Tibial nerve (tissue), 4 donors: ENCODE measurements at regions not wholly inside any gene's neighbourhood (a gene's known extent, or its start where the extent isn't known, plus 50 kb on each side); places are given as distances from the start of the nearest gene placed in this dataset.
"Not testable (repeated sequence)": the region's sequence is repeated elsewhere in the genome, so short reads cannot be mapped to it uniquely, and the experiment has no call there.

Experiments
- DNase-seq, 2 donors: peaks; one replicate each; pipeline ENCODE4 v3.0.0-alpha.2; 2019; ENCODE audit warnings: low spot score in 2 of 2
- H3K27ac ChIP-seq, 4 donors: fragments of 200-600 bp; sonication (generic) in 3 of 4; one replicate each; pipeline ENCODE4 v1.5.1; 2017 to 2019; ENCODE audit warnings: mild to moderate bottlenecking in 1 of 4
- H3K27me3 ChIP-seq, 2 donors: fragments of 200-600 bp; sonication (generic) in 1 of 2; one replicate each; pipeline versions ENCODE4 v1.5.1 to v1.6.0; 2017 to 2019
- H3K36me3 ChIP-seq, 3 donors: fragments of 200-600 bp; sonication (generic); one replicate each; pipeline ENCODE4 v1.5.1; 2018 to 2019
- H3K4me1 ChIP-seq, 4 donors: fragments of 200-600 bp; sonication (generic) in 3 of 4; one replicate each; pipeline ENCODE4 v1.5.1; 2017 to 2019
- H3K4me3 ChIP-seq, 4 donors: fragments of 200-600 bp; sonication (generic) in 3 of 4; one replicate each; pipeline ENCODE4 v1.5.1; 2017 to 2019; ENCODE audit warnings: mild to moderate bottlenecking in 1 of 4, moderate library complexity in 1 of 4
- H3K9me3 ChIP-seq, 4 donors: fragments of 200-600 bp; sonication (generic) in 3 of 4; one replicate each; pipeline ENCODE4 v1.5.1; 2017 to 2019
- EP300 ChIP-seq, 2 donors: sonication (generic); formaldehyde crosslinking; IDR thresholded peaks; one replicate each; pipeline ENCODE4 v1.6.1; 2017; ENCODE audit warnings: antibody characterized with exemption in 2 of 2, mild to moderate bottlenecking in 1 of 2
- POLR2A ChIP-seq, 2 donors: fragments of 450-650 bp; IDR thresholded peaks; one replicate each; pipeline ENCODE4 v1.6.1; 2017; ENCODE audit warnings: antibody characterized with exemption in 2 of 2, mild to moderate bottlenecking in 2 of 2, moderate library complexity in 2 of 2
- WGBS, 2 donors: methylation state at CpG; one replicate each; pipeline ENCODE4 v1.1.5; 2018; 5-methylcytosine and 5-hydroxymethylcytosine counted together
- TF ChIP-seq, protein P1 (sequence below), 5 experiments: fragments of 200-600 bp in 3 of 5; fragments of 450-650 bp in 2 of 5; sonication (generic) in 3 of 5; IDR thresholded peaks; one replicate each; pipeline ENCODE4 v1.5.1; 2016 to 2019; ENCODE audit warnings: antibody characterized with exemption in 5 of 5, mild to moderate bottlenecking in 3 of 5, moderate library complexity in 2 of 5

DNA sequence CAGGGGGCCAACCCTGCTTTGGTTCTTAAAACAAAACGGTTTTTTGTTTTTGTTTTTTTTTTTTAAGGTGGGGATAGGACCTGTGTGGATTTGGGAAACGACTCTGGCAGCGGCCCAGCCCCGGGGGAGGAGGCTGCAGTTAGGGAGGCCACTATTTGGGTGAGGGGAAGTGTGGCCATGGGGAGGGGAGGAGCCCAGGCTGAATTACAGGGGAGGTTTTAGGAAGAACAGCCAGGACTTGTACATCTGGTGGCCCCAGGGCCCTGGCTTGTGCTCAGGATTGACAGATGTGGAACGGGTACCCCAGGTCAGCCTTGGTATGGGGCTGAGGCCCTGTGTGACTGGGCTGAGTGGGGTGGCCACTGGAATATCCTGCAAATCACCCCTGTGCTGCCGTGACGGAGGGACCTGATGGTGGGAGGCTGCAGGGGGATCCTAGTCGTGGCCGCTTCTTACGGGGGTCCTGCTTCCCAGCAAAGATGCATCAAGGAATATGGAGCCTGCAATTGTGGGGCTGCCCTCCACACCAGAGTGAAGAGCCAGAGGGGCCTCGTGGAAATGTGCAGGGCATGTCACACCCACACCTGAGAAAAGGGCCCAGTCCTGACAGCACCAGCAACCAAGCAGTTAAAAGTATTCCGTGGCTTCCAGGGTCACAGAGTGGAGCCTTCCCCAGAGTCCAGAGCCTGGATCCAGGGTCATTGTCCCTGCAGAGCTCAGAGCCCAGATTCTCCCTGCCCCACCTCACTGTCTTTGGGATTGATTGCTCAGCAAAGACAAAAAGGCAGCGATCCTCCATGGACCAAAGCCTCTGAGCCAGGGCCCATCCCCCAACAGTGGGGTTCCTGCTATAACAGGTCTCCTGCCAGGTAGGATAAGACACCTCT lies 55.2 kb upstream of the WNT7B start:
- no peak overlapping the region for H3K4me3 ChIP-seq
- 64 to 70% methylated on average over 12 to 13 of the region's 13 CpGs for WGBS, 2 donors
- peak overlapping the region in 3 of 4 donors; percentile 7 to 86 (median 63) for H3K27ac ChIP-seq

DNA sequence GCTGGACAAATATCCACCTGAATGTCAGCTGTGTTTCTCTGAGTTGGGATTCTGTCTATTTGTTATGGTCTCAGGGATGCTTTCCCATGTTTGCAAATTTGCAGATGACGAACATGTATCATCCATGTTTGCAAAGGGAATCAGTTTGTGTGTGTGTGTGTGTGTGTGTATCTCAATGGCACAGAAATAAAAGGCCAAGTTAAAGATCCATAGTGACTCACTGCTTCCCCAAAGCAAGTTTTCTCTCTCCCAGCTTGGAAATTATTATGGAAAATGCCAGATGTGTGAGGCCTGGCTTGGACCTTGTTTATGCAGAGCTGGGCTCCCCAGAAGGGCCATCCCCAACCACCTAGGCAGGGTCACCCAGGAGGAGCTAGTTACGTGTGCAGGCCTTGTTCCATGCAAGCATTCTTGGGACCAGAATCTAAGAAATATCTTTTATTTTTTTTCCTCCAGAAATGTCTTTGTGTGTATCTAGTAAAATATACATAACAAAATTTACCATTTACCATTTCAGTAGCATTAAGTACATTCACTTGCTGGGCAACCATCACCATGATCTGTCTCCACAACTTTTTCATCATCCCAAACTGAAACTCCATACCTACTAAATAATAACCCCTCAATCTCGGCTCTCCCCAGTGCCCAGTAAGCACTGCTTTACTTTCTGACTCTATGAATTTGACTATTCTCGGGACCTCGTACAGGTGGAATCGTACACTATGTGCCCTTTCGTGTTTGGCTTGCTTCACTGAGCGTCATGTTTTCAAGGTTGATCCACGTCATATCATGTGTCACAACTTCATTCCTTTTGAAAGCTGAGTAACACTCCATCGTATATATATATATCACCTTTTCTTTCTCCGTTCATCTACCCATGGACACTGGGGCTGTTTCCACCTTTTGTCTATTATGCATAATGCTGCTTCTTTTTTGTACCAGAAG lies 56.6 kb upstream of the WNT7B start:
- Histone ChIP-seq H3K27ac (peak overlapping the region in 2 of 4 donors; percentile 81 to 86), H3K36me3 (no peaks in the 10 kb centered on the region), H3K9me3 (no peaks in the 10 kb centered on the region), H3K4me1 (peaks cover 0 to 55% (median 15%) of the 10 kb centered on the region in 4 donors), H3K4me3 (no peak overlapping the region), H3K27me3 (no peaks in the 10 kb centered on the region)
- no peak for DNase-seq
- WGBS, 2 donors: 90% methylated on average over 11 of the region's 11 CpGs
- TF ChIP-seq, protein P1, sequence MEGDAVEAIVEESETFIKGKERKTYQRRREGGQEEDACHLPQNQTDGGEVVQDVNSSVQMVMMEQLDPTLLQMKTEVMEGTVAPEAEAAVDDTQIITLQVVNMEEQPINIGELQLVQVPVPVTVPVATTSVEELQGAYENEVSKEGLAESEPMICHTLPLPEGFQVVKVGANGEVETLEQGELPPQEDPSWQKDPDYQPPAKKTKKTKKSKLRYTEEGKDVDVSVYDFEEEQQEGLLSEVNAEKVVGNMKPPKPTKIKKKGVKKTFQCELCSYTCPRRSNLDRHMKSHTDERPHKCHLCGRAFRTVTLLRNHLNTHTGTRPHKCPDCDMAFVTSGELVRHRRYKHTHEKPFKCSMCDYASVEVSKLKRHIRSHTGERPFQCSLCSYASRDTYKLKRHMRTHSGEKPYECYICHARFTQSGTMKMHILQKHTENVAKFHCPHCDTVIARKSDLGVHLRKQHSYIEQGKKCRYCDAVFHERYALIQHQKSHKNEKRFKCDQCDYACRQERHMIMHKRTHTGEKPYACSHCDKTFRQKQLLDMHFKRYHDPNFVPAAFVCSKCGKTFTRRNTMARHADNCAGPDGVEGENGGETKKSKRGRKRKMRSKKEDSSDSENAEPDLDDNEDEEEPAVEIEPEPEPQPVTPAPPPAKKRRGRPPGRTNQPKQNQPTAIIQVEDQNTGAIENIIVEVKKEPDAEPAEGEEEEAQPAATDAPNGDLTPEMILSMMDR (IDR thresholded peaks at IDR 0.05): no peak
- TF ChIP-seq EP300 (IDR thresholded peaks at IDR 0.05): no peak
- no peak for TF ChIP-seq POLR2A (IDR thresholded peaks at IDR 0.05)

More for the DNA sequence above, 55.2 kb upstream of the WNT7B start:
- Histone ChIP-seq H3K4me1 (peaks cover 0 to 51% (median 18%) of the 10 kb centered on the region in 4 donors), H3K27me3 (no peaks in the 10 kb centered on the region), H3K9me3 (no peaks in the 10 kb centered on the region), H3K36me3 (no peaks in the 10 kb centered on the region)
- no peak for TF ChIP-seq POLR2A (IDR thresholded peaks at IDR 0.05)
- TF ChIP-seq, protein P1 (IDR thresholded peaks at IDR 0.05): no peak
- no peak for TF ChIP-seq EP300 (IDR thresholded peaks at IDR 0.05)
- no peak for DNase-seq

GRCh38 chr22:46034480-46034879 lies 57.5 kb upstream of the WNT7B start:
- not testable (repeated sequence) for H3K36me3 ChIP-seq, H3K9me3 ChIP-seq, H3K4me3 ChIP-seq, DNase-seq, H3K27me3 ChIP-seq
- WGBS, 2 donors: 82% methylated on average over 5 of the region's 5 CpGs
- peaks cover 0 to 65% (median 15%) of the 10 kb centered on the region in 4 donors for H3K4me1 ChIP-seq
- H3K27ac ChIP-seq: peak overlapping the region in 3 of 4 donors; percentile 35 to 86 (median 81)

GRCh38 chr22:46035380-46035741 lies 58.4 kb upstream of the WNT7B start:
- Histone ChIP-seq H3K27me3 (no peaks in the 10 kb centered on the region), H3K9me3 (no peaks in the 10 kb centered on the region), H3K4me3 (peak overlapping the region; percentile 17 to 89 (median 41)), H3K27ac (peak overlapping the region; percentile 76 to 97 (median 84)), H3K36me3 (no peaks in the 10 kb centered on the region), H3K4me1 (peaks cover 0 to 73% (median 15%) of the 10 kb centered on the region in 4 donors)
- peak in 1 of 2 donors; percentile 40 for TF ChIP-seq POLR2A (IDR thresholded peaks at IDR 0.05)
- TF ChIP-seq EP300 (IDR thresholded peaks at IDR 0.05): no peak
- no peak for DNase-seq
- 2% methylated on average over 16 of the region's 16 CpGs for WGBS, 2 donors

DNA sequence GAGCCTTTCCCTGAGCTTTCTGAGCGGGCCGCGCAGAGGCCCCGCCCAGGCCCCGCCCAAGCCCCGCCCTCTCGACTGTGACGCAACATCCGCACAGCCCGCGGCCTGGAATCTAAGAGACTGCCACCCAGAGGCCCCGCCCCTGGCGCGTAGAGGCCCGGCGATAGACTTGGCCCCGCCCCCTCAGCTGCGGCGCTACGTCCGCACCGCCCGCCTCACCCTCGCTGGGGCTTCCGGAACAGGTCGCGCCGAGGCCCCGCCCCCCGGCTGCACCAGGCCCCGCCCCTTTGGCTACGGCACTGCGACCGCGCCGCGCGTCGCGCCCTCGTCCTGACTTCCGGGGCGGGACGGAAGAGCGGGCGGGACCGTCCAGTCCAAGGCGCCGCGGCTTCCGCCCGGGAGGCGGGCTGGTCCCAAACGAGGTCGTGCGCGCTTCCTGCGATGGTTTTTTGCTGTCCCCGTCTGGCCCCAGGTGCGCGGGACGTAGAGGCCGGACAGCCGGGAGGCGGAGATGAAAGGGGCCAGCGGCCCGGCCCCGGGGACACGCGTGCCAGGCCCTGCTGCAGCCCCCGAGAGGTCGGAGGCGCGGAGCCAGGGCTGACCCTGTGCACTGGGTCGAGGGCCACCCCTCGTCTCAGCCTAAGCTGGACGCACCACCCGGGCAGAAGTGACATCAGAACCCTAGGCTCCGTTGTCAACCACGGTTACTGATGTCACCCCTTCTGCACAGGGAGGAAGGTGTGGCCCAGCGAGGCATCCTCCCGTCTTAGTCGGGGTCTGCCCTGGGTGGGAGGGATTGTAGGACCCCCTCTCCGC lies 59.0 kb upstream of the WNT7B start:
- peak; percentile 98 to 99 for DNase-seq
- no peaks in the 10 kb centered on the region for H3K36me3 ChIP-seq
- no peaks in the 10 kb centered on the region for H3K27me3 ChIP-seq
- H3K4me3 ChIP-seq: peak overlapping the region; percentile 65 to 95 (median 91)
- WGBS, 2 donors: 1% methylated on average over 35 to 37 of the region's 84 CpGs
- TF ChIP-seq, protein P1 (IDR thresholded peaks at IDR 0.05): peak in 2 of 5 experiments; percentile 29 to 50
- TF ChIP-seq POLR2A (IDR thresholded peaks at IDR 0.05) (peak; percentile 96 to 98), EP300 (IDR thresholded peaks at IDR 0.05) (peak; percentile 81 to 98)
- peak overlapping the region; percentile 91 to 99 (median 98) for H3K27ac ChIP-seq
- H3K4me1 ChIP-seq: peaks cover 0 to 79% (median 15%) of the 10 kb centered on the region in 4 donors
- no peaks in the 10 kb centered on the region for H3K9me3 ChIP-seq
